Chondrocyte (in vitro differentiated cells): ENCODE measurements at regions not wholly inside any gene's neighbourhood (a gene's known extent, or its start where the extent isn't known, plus 50 kb on each side); places are given as distances from the start of the nearest gene placed in this dataset.

Experiments used
- DNase-seq: peaks from one replicate; pipeline ENCODE4 v3.0.0; 2021; ENCODE audit warnings: mixed read lengths, low spot score
- H3K27ac Mint-ChIP-seq: one replicate; pipeline ENCODE4 v1.8.0; 2021; ENCODE audit warnings: mild to moderate bottlenecking, moderate library complexity, mixed read lengths; ENCODE audit not compliant: unreplicated experiment
- H3K27me3 Mint-ChIP-seq: 2 replicates; pipeline ENCODE4 v1.8.0; 2021; ENCODE audit warnings: low read depth, mixed read lengths
- H3K36me3 Mint-ChIP-seq: 2 replicates; pipeline ENCODE4 v1.8.0; 2021; ENCODE audit warnings: low read depth, mixed read lengths
- H3K4me1 Mint-ChIP-seq: 2 replicates; pipeline ENCODE4 v1.8.0; 2021; ENCODE audit warnings: low read depth, mild to moderate bottlenecking, mixed read lengths
- H3K4me3 Mint-ChIP-seq: one replicate; pipeline ENCODE4 v1.8.0; 2021; ENCODE audit warnings: mild to moderate bottlenecking, moderate library complexity, mixed read lengths; ENCODE audit not compliant: unreplicated experiment
- H3K9me3 Mint-ChIP-seq: 2 replicates; pipeline ENCODE4 v1.8.0; 2021; ENCODE audit warnings: low read depth, mixed read lengths
- TF ChIP-seq, protein P1 (sequence below): fragments of 200-600 bp; sonication (generic); IDR thresholded peaks from 2 replicates; pipeline ENCODE4 v1.5.0; 2021; ENCODE audit warnings: antibody characterized with exemption, mild to moderate bottlenecking, moderate library complexity

DNA sequence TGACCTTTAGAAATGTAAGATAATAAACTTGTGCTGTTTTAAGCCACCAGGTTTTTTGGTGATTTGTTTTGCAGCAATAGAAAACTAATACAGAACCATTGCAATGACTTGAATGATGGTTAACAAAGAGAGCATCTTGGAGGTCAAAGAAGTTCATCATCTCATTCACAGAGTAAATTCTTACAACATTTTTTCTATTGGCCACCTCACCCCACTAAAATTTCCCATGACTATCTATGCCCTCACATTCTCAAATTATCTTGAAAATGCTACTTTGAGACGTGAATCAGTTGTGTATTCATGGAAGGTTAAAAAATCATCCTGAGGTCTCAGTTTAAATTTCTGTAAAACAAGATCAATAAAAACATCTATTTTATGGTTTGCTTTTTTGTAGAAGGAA is 754.2 kb downstream of the SORCS1 start:
- no peaks in the 10 kb centered on the region for H3K4me1 Mint-ChIP-seq
- no peak overlapping the region for H3K4me3 Mint-ChIP-seq
- TF ChIP-seq, protein P1, sequence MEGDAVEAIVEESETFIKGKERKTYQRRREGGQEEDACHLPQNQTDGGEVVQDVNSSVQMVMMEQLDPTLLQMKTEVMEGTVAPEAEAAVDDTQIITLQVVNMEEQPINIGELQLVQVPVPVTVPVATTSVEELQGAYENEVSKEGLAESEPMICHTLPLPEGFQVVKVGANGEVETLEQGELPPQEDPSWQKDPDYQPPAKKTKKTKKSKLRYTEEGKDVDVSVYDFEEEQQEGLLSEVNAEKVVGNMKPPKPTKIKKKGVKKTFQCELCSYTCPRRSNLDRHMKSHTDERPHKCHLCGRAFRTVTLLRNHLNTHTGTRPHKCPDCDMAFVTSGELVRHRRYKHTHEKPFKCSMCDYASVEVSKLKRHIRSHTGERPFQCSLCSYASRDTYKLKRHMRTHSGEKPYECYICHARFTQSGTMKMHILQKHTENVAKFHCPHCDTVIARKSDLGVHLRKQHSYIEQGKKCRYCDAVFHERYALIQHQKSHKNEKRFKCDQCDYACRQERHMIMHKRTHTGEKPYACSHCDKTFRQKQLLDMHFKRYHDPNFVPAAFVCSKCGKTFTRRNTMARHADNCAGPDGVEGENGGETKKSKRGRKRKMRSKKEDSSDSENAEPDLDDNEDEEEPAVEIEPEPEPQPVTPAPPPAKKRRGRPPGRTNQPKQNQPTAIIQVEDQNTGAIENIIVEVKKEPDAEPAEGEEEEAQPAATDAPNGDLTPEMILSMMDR, result no peak
- no peak overlapping the region for H3K27ac Mint-ChIP-seq
- no peaks in the 10 kb centered on the region for H3K36me3 Mint-ChIP-seq
- no peak for DNase-seq
- no peaks in the 10 kb centered on the region for H3K27me3 Mint-ChIP-seq
- no peaks in the 10 kb centered on the region for H3K9me3 Mint-ChIP-seq

DNA sequence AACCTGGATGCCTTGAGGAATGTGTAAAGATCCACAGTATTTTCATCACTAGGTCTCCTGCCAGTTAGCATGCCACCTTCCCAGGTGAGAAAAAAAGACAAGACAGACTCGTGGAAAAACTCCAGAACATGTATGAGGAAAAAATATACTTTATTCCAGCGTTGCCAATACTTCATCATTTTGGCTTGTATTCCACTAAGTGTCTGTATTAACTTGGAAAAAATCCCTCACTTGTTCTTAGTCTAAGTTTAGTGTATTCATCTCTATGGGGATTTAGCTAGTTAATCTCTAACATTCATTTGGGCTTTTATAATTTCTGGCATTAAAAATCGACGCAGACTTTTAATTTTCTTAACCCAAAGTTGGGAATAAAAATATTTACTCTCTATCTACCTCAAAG is 759.4 kb downstream of the SORCS1 start:
- no peak for DNase-seq
- H3K27me3 Mint-ChIP-seq, result peaks cover 2% of the 10 kb centered on the region
- H3K36me3 Mint-ChIP-seq, result no peaks in the 10 kb centered on the region
- TF ChIP-seq, protein P1, result no peak
- no peaks in the 10 kb centered on the region for H3K9me3 Mint-ChIP-seq
- H3K27ac Mint-ChIP-seq, result no peak overlapping the region
- H3K4me1 Mint-ChIP-seq, result no peaks in the 10 kb centered on the region
- no peak overlapping the region for H3K4me3 Mint-ChIP-seq

DNA sequence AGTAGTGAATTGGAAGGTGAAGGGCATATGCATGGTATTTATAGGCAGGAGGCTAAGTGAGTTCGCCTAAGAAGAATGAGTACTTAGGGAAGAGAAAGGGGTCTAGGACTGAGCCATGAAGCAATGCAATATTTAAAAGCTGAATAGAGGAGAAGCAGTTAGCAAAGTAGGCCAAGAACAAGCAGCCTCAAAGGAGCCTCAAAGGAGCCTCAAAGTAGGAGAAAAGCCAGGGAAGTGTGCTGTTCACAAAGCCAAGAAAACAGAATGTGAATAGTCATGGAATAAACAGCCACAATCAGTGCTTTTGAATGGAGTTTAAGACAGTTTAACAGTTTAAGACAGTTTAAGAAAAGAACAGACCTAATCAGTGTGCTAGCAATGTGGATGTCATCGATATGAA is 762.0 kb downstream of the SORCS1 start:
- Mint-ChIP-seq H3K36me3 (no peaks in the 10 kb centered on the region), H3K9me3 (no peaks in the 10 kb centered on the region), H3K27ac (no peak overlapping the region), H3K4me1 (no peaks in the 10 kb centered on the region), H3K4me3 (no peak overlapping the region), H3K27me3 (peaks cover 2% of the 10 kb centered on the region)
- DNase-seq, result no peak
- TF ChIP-seq, protein P1, result no peak

DNA sequence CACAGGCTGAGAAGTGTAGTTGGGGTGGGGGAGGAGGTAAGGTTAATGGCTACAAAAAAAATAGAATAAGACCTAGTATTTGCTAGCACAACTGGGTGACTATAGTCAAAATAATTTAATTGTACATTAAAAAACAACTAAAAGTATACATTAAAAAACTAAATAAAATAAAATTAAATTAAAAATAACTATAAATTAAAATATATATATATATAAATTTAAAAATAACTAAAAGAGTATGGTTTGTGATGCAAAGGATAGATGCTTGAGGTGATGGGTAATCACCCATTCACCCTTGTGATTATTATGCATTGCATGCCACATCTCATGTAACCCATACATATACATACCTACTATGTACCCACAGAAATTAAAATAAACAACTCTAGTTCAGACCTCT is 762.5 kb downstream of the SORCS1 start:
- peaks cover 2% of the 10 kb centered on the region for H3K27me3 Mint-ChIP-seq
- no peaks in the 10 kb centered on the region for H3K36me3 Mint-ChIP-seq
- TF ChIP-seq, protein P1, result no peak
- no peak overlapping the region for H3K27ac Mint-ChIP-seq
- no peaks in the 10 kb centered on the region for H3K4me1 Mint-ChIP-seq
- DNase-seq, result no peak
- H3K4me3 Mint-ChIP-seq, result no peak overlapping the region
- H3K9me3 Mint-ChIP-seq, result no peaks in the 10 kb centered on the region

DNA sequence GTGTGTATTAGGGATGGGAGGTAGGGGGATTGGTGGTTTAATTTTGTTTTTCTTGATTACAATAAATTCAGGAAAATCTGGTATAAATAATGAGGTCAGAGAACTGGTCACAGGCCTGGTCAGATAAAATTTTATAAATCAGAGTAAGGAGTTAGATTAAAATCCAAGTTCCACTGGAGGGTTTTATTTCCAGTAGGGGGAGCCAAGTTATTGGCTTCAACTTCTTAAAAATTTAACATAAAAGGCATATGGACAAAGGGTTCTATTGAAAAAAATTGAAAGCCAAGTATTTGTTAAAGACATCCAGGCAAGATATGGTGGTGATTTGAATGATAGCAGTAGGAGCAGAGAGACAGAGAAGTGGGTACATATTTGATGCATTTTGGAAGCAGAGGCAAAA is 763.3 kb downstream of the SORCS1 start:
- DNase-seq, result no peak
- Mint-ChIP-seq H3K9me3 (no peaks in the 10 kb centered on the region), H3K27ac (no peak overlapping the region), H3K4me1 (no peaks in the 10 kb centered on the region), H3K36me3 (no peaks in the 10 kb centered on the region), H3K27me3 (peaks cover 2% of the 10 kb centered on the region), H3K4me3 (no peak overlapping the region)
- TF ChIP-seq, protein P1, result peak; percentile 58
